HepG2 (cell line): ENCODE measurements at regions not wholly inside any gene's neighbourhood (a gene's known extent, or its start where the extent isn't known, plus 50 kb on each side); places are given as distances from the start of the nearest gene placed in this dataset.

ENCODE experiments used
- ATAC-seq: fragments of 200-7000 bp; cut with Tn5 transposase; 3 replicates; pipeline ENCODE4 v1.9.1; 2020; ENCODE audit warnings: mild to moderate bottlenecking, moderate library complexity
- BruUV-seq: library from RNA; stranded (reverse); fragments of 400-500 nt; replicated peaks from 2 replicates; lab custom pipeline; 2021; lab: Mats Ljungman, UMichigan
- CTCF ChIA-PET: fragments of 300-600 bp; formaldehyde crosslinking; extraction: SDS; loops from one replicate; lab custom pipeline; 2021; ENCODE audit warnings: low total read pairs, inconsistent platforms, low intra/inter-chr PET ratio; lab: Yijun Ruan, JAX
- POLR2A ChIA-PET: fragments of 350-600 bp; sonication (Branson Sonifier 250); formaldehyde crosslinking; loops from one replicate; lab custom pipeline; 2020; ENCODE audit warnings: antibody characterized with exemption, inconsistent platforms; lab: Yijun Ruan, JAX
- DNase-seq: peaks from one replicate; pipeline ENCODE4 v3.0.0-alpha.2; 2015; ENCODE audit warnings: low spot score
- FAIRE-seq: peaks from 3 replicates; lab custom pipeline; 2011; peaks lifted over from hg19 to GRCh38; lab: Jason Lieb, UNC
- H2AFZ ChIP-seq: one replicate; pipeline ENCODE4 v1.6.1; 2011; ENCODE audit warnings: low read length, inconsistent platforms
- H3K27ac ChIP-seq: fragments of 300-600 bp; 3 replicates; pipeline ENCODE4 v1.8.0; 2011; ENCODE audit warnings: mixed run types, mild to moderate bottlenecking, mixed read lengths, low read length, inconsistent platforms; ENCODE audit not compliant: insufficient read depth; ENCODE audit errors: extremely low read length
- H3K27me3 ChIP-seq, 2 experiments: fragments of 200-600 bp in 1 of 2; 2 replicates in 1 of 2; 3 replicates in 1 of 2; pipeline versions ENCODE4 v1.6.0 to v1.8.0; 2011; ENCODE audit warnings: low read length in 2 of 2, mild to moderate bottlenecking in 2 of 2, moderate library complexity in 2 of 2, inconsistent platforms in 1 of 2; ENCODE audit not compliant: insufficient read depth in 2 of 2, control insufficient read depth in 1 of 2
- H3K36me3 ChIP-seq, 2 experiments: fragments of 200-600 bp in 1 of 2; replicated peaks in 1 of 2; 2 replicates in 1 of 2; 3 replicates in 1 of 2; pipeline versions ENCODE4 v1.5.1 to v1.8.0; 2011; ENCODE audit warnings: low read length in 2 of 2, inconsistent platforms in 1 of 2; ENCODE audit not compliant: insufficient read depth in 2 of 2, control insufficient read depth in 1 of 2
- H3K4me1 ChIP-seq: 2 replicates; pipeline ENCODE4 v1.5.1; 2012; ENCODE audit warnings: low read length, inconsistent platforms; ENCODE audit not compliant: insufficient read depth
- H3K4me2 ChIP-seq: 2 replicates; pipeline ENCODE4 v1.6.0; 2011; ENCODE audit warnings: low read depth, low read length, inconsistent platforms
- H3K4me3 ChIP-seq, 3 experiments: fragments of 200-600 bp in 1 of 3; sonication (generic), shearing (Covaris generic) in 1 of 3; replicated peaks in 1 of 3; 2 replicates each; pipeline ENCODE4 v1.5.1; 2011 to 2016; ENCODE audit warnings: low read length in 3 of 3, inconsistent platforms in 2 of 3, low read depth in 2 of 3, mild to moderate bottlenecking in 2 of 3, control low read depth in 1 of 3, mixed read lengths in 1 of 3; ENCODE audit not compliant: insufficient read depth in 1 of 3
- H3K79me2 ChIP-seq: one replicate; pipeline ENCODE4 v1.6.1; 2011; ENCODE audit warnings: low read length, inconsistent platforms; ENCODE audit not compliant: insufficient read depth
- H3K9ac ChIP-seq: 2 replicates; pipeline ENCODE4 v1.6.0; 2011; ENCODE audit warnings: mild to moderate bottlenecking, low read depth, low read length, inconsistent platforms; ENCODE audit not compliant: insufficient read depth
- H3K9me3 ChIP-seq: 2 replicates; pipeline ENCODE4 v1.5.1; 2012; ENCODE audit warnings: mild to moderate bottlenecking, low read length
- H4K20me1 ChIP-seq: 2 replicates; pipeline ENCODE4 v1.6.0; 2011; ENCODE audit warnings: inconsistent platforms, mild to moderate bottlenecking, low read length, moderate library complexity; ENCODE audit not compliant: insufficient read depth
- ARHGAP35 ChIP-seq: sonication (generic); formaldehyde crosslinking; IDR thresholded peaks from 2 replicates; pipeline ENCODE4 v1.9.0; 2022; ENCODE audit warnings: mild to moderate bottlenecking, inconsistent platforms, moderate library complexity, missing genetic modification reagents, borderline replicate concordance
- CBX1 ChIP-seq: IDR thresholded peaks from one replicate; pipeline ENCODE4 v1.6.1; 2016; ENCODE audit warnings: antibody characterized with exemption, low read depth
- GABPA ChIP-seq, 2 experiments: IDR thresholded peaks; 2 replicates each; pipeline ENCODE4 v1.6.1; 2011 to 2016; ENCODE audit warnings: low read depth in 2 of 2, low read length in 1 of 2, missing biosample characterization in 1 of 2, missing genetic modification characterization in 1 of 2
- GATAD2A ChIP-seq: IDR thresholded peaks from 2 replicates; pipeline ENCODE4 v1.6.1; 2016
- KDM3A ChIP-seq: IDR thresholded peaks from 2 replicates; pipeline ENCODE4 v1.6.1; 2018; ENCODE audit warnings: low read depth, missing compliant biosample characterization
- PRDM4 ChIP-seq: sonication (generic); formaldehyde crosslinking; IDR thresholded peaks from 2 replicates; pipeline ENCODE4 v1.9.0; 2021; ENCODE audit warnings: missing genetic modification reagents, borderline replicate concordance
- SIX1 ChIP-seq: sonication (generic); formaldehyde crosslinking; IDR thresholded peaks from 2 replicates; pipeline ENCODE4 v1.4.0; 2020; ENCODE audit warnings: missing genetic modification reagents, borderline replicate concordance
- SMAD3 ChIP-seq: sonication (generic); formaldehyde crosslinking; IDR thresholded peaks from 2 replicates; pipeline ENCODE4 v1.4.0; 2020; ENCODE audit warnings: missing genetic modification reagents
- UBTF ChIP-seq: sonication (generic); formaldehyde crosslinking; IDR thresholded peaks from 2 replicates; pipeline ENCODE4 v1.4.0; 2020; ENCODE audit warnings: mild to moderate bottlenecking, missing genetic modification reagents
- YEATS2 ChIP-seq: sonication (generic); formaldehyde crosslinking; IDR thresholded peaks from 2 replicates; pipeline ENCODE4 v1.4.0; 2020; ENCODE audit warnings: missing genetic modification reagents, borderline replicate concordance
- ZNF33B ChIP-seq: sonication (generic); formaldehyde crosslinking; IDR thresholded peaks from 2 replicates; pipeline ENCODE4 v1.5.1; 2020; ENCODE audit warnings: mild to moderate bottlenecking, missing genetic modification reagents
- ZNF609 ChIP-seq: sonication (generic); formaldehyde crosslinking; IDR thresholded peaks from 2 replicates; pipeline ENCODE4 v1.4.0; 2020; ENCODE audit warnings: mild to moderate bottlenecking, missing genetic modification reagents, borderline replicate concordance
- WGBS: methylation state at CpG from one replicate; pipeline ENCODE4 v1.1.6; 2017; ENCODE audit warnings: low lambda C conversion rate; 5-methylcytosine and 5-hydroxymethylcytosine counted together
- in situ Hi-C: cut with HindIII; loops from 2 replicates; pipeline ENCODE4 v1.10.0; 2017; ENCODE audit warnings: low pct_unique_long_range_greater_than_20kb; ENCODE audit not compliant: extremely low pct_ligation_motif_present
- intact Hi-C: fragments of 100-400 bp; cut with micrococcal nuclease; formaldehyde crosslinking; loops from one replicate; pipeline ENCODE4 v1.10.0; 2022; ENCODE audit not compliant: unreplicated experiment
- TF ChIP-seq, protein P1 (sequence below): sonication (generic); formaldehyde crosslinking; conservative IDR thresholded peaks from 2 replicates; pipeline ENCODE4 v1.8.0; 2022; ENCODE audit warnings: low read depth, missing genetic modification reagents

DNA sequence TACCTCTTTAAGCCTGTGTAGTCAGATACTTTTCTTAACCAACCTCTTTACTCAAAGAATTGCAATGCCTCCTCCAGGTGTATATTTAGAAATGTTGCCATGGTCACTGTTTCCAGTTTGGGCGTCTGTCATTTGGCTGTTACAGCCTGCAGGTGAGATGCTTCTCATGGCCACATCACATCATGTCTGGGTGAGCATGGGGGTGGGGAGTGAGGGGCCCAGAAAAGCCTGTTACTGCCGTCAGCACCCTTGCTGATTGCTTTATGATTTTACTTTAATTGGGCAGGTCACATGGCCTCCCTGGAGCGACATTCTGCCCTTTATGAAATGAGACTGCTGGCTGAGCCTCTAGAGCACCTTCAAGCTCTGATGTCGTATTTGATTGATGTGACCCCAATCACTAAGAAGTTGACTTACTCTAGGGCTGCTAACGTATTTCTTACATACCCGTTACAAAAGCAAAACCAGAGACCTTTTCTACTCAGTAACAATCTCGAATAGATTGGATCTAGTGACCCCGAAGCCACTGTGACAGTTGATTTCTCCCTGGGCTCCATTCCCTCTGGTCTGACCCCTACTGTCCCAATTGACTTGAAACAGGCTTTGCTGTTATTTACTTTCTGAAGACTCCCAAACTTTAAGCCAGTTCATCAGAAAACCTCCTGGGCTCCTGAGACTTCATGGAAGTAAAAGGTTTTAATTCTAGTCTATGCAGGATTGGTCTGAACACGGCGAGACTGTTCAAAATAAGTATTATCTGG is 60.7 kb downstream of the OTUD1 start:
- intact Hi-C loops: no loop called here
- BruUV-seq: no TSS peak
- WGBS: 17% methylated on average over 9 of the region's 10 CpGs
- Histone ChIP-seq H3K27me3 (no peaks in the 10 kb centered on the region), H3K9ac (no peak overlapping the region), H3K79me2 (no peaks in the 10 kb centered on the region), H4K20me1 (no peaks in the 10 kb centered on the region), H3K4me1 (no peaks in the 10 kb centered on the region), H3K4me3 (no peak overlapping the region), H3K4me2 (no peak overlapping the region), H3K9me3 (no peaks in the 10 kb centered on the region), H3K27ac (no peak overlapping the region), H2AFZ (no peak overlapping the region), H3K36me3 (no peaks in the 10 kb centered on the region)
- ChIA-PET CTCF (no interaction called here), POLR2A (no interaction called here)
- FAIRE-seq (no peak), ATAC-seq (no peak), DNase-seq (no peak)
- in situ Hi-C loops: no loop called here
- TF ChIP-seq CBX1 (no peak), SMAD3 (no peak), PRDM4 (CRISPR knock-in tag) (no peak), ARHGAP35 (no peak), UBTF (CRISPR knock-in tag) (no peak), SIX1 (CRISPR knock-in tag) (no peak), GATAD2A (CRISPR knock-in tag) (no peak), GABPA (IDR thresholded peaks at IDR 0.05; ENCODE audit: low read depth, low read length) (no peak), GABPA (CRISPR knock-in tag; IDR thresholded peaks at IDR 0.05; ENCODE audit: low read depth) (no peak), KDM3A (CRISPR knock-in tag) (no peak), ZNF609 (CRISPR knock-in tag) (no peak), ZNF33B (no peak), YEATS2 (no peak)
- TF ChIP-seq, protein P1, sequence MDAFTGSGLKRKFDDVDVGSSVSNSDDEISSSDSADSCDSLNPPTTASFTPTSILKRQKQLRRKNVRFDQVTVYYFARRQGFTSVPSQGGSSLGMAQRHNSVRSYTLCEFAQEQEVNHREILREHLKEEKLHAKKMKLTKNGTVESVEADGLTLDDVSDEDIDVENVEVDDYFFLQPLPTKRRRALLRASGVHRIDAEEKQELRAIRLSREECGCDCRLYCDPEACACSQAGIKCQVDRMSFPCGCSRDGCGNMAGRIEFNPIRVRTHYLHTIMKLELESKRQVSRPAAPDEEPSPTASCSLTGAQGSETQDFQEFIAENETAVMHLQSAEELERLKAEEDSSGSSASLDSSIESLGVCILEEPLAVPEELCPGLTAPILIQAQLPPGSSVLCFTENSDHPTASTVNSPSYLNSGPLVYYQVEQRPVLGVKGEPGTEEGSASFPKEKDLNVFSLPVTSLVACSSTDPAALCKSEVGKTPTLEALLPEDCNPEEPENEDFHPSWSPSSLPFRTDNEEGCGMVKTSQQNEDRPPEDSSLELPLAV (CRISPR knock-in tag): no peak
